GM12878 (cell line): ENCODE measurements at regions not wholly inside any gene's neighbourhood (a gene's known extent, or its start where the extent isn't known, plus 50 kb on each side); places are given as distances from the start of the nearest gene placed in this dataset.

Experiments used
- ATAC-seq: fragments of 200-7000 bp; cut with Tn5 transposase; 3 replicates; pipeline ENCODE4 v1.9.1; 2020; ENCODE audit warnings: mild to moderate bottlenecking, moderate library complexity
- BruUV-seq: library from RNA; stranded (reverse); fragments of 400-500 nt; replicated peaks from 2 replicates; lab custom pipeline; 2021; lab: Mats Ljungman, UMichigan
- CTCF ChIA-PET: fragments of 300-600 bp; sonication (Branson Sonifier 250); formaldehyde crosslinking; extraction: SDS; loops from one replicate; lab custom pipeline; 2021; ENCODE audit warnings: inconsistent platforms; lab: Yijun Ruan, JAX
- POLR2A ChIA-PET: fragments of 350-600 bp; formaldehyde crosslinking; extraction: SDS; loops from one replicate; lab custom pipeline; 2021; ENCODE audit warnings: inconsistent platforms; lab: Charles Lee
- RAD21 ChIA-PET: fragments of 300-600 bp; sonication (Branson Sonifier 250); formaldehyde crosslinking; loops from one replicate; lab custom pipeline; 2023; ENCODE audit warnings: antibody characterized with exemption; ENCODE audit not compliant: unreplicated experiment; lab: Charles Lee
- SMC1A ChIA-PET: fragments of 300-600 bp; sonication (Branson Sonifier 250); formaldehyde crosslinking; loops from one replicate; lab custom pipeline; 2023; ENCODE audit not compliant: unreplicated experiment, uncharacterized antibody; lab: Charles Lee
- DNase-seq: peaks from one replicate; pipeline ENCODE4 v3.0.0-alpha.2; 2011; ENCODE audit warnings: low read depth, low spot score
- FAIRE-seq: peaks from 3 replicates; lab custom pipeline; 2011; peaks lifted over from hg19 to GRCh38; lab: Jason Lieb, UNC
- H2AFZ ChIP-seq: 2 replicates; pipeline ENCODE4 v1.6.0; 2011; ENCODE audit warnings: low read depth, low read length, control low read depth; ENCODE audit not compliant: control insufficient read depth
- H3K27ac ChIP-seq: 2 replicates; pipeline ENCODE4 v1.5.1; 2011; ENCODE audit warnings: control low read depth; ENCODE audit not compliant: control insufficient read depth, insufficient read depth
- H3K27me3 ChIP-seq, 2 experiments: replicated peaks in 1 of 2; 2 replicates each; pipeline versions ENCODE4 v1.6.0 to v1.6.1; 2011; ENCODE audit warnings: low read length in 1 of 2; ENCODE audit not compliant: control insufficient read depth in 2 of 2, insufficient read depth in 2 of 2
- H3K36me3 ChIP-seq, 2 experiments: 2 replicates each; pipeline ENCODE4 v1.5.1; 2011; ENCODE audit warnings: low read length in 1 of 2; ENCODE audit not compliant: control insufficient read depth in 2 of 2, insufficient read depth in 2 of 2
- H3K4me1 ChIP-seq: 2 replicates; pipeline ENCODE4 v1.6.1; 2011; ENCODE audit warnings: mild to moderate bottlenecking, low read length, moderate library complexity, mixed read lengths; ENCODE audit not compliant: control insufficient read depth, insufficient read depth
- H3K4me2 ChIP-seq: 2 replicates; pipeline ENCODE4 v1.6.0; 2011; ENCODE audit warnings: control low read depth; ENCODE audit not compliant: control insufficient read depth, insufficient read depth
- H3K4me3 ChIP-seq: fragments of 200-600 bp; sonication (generic); 2 replicates; pipeline ENCODE4 v1.5.1; 2016
- H3K79me2 ChIP-seq: 2 replicates; pipeline ENCODE4 v1.6.0; 2011; ENCODE audit warnings: low read length; ENCODE audit not compliant: control insufficient read depth, insufficient read depth
- H3K9ac ChIP-seq: 2 replicates; pipeline ENCODE4 v1.8.0; 2011; ENCODE audit warnings: low read length, control low read depth, mixed read lengths; ENCODE audit not compliant: control insufficient read depth, insufficient read depth
- H3K9me3 ChIP-seq: replicated peaks from 3 replicates; pipeline ENCODE4 v1.5.1; 2011; ENCODE audit warnings: mild to moderate bottlenecking, low read length; ENCODE audit not compliant: control insufficient read depth, insufficient read depth
- H4K20me1 ChIP-seq: 2 replicates; pipeline ENCODE4 v1.6.0; 2011; ENCODE audit not compliant: control insufficient read depth, insufficient read depth
- NR2C2 ChIP-seq: IDR thresholded peaks from 2 replicates; pipeline ENCODE4 v1.6.1; 2011; ENCODE audit warnings: borderline replicate concordance, low read depth; ENCODE audit not compliant: control insufficient read depth, insufficient read length
- RCOR1 ChIP-seq: conservative IDR thresholded peaks from 2 replicates; pipeline ENCODE4 v1.6.1; 2012; ENCODE audit warnings: low read depth, low read length, improper control_type of control experiment
- ZBTB11 ChIP-seq: fragments of 450-650 bp; formaldehyde crosslinking; IDR thresholded peaks from 2 replicates; pipeline ENCODE4 v1.5.0; 2022; ENCODE audit warnings: mild to moderate bottlenecking, missing genetic modification characterization
- ZNF274 ChIP-seq: IDR thresholded peaks from one replicate; pipeline ENCODE4 v1.8.0; 2011; ENCODE audit not compliant: insufficient read length, insufficient read depth
- whole genome bisulfite sequencing: methylation state at CpG from one replicate; pipeline ENCODE4 v1.1.6; 2016; ENCODE audit warnings: low lambda C conversion rate; ENCODE audit not compliant: insufficient replicate concordance, insufficient coverage; ENCODE audit errors: missing lambda C conversion rate; 5-methylcytosine and 5-hydroxymethylcytosine counted together
- in situ Hi-C: fragments of 300-500 bp; cut with MboI; formaldehyde crosslinking; loops from 9 replicates; pipeline ENCODE4 v1.14.3; 2018; ENCODE audit warnings: mixed read lengths
- intact Hi-C: fragments of 100-400 bp; cut with micrococcal nuclease; formaldehyde crosslinking; loops from one replicate; pipeline ENCODE4 v1.14.2; 2022; ENCODE audit not compliant: unreplicated experiment
- TF ChIP-seq, protein P1 (sequence below): fragments of 450-650 bp; formaldehyde crosslinking; IDR thresholded peaks from 2 replicates; pipeline ENCODE4 v1.4.0; 2022; ENCODE audit warnings: mild to moderate bottlenecking, moderate library complexity
- TF ChIP-seq, protein P2 (sequence below): IDR thresholded peaks from 2 replicates; pipeline ENCODE4 v1.6.1; 2012; ENCODE audit warnings: mild to moderate bottlenecking, low read depth, low read length

DNA sequence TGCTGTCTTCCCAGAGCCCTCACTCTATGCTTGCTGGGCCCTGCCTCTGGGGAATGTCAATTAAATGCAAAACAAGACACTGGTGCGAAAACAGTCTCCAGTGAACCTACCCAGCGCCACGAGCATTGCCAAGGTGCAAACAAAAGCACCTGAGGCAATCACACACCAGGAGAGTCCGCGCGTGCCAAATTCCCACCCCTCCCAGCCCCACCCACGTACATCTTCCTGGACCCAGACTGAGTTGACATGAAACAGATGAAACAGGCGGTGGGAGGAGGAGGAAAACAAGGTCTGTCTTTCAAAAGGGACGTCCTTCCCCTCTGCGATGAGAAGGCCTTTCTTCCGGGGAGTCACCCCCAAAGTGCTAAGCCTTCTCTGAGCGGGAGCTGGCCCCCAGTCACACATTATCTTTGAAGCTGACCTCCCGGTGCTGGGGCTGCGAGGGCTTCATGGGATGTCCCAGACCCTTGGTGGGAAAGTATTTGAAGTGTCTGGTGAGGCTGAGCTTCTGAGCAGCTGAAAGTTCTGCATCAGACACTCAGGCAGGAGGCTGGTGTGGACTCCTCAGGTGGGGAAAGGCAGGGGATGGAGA is 200.4 kb downstream of the AXIN2 start:
- intact Hi-C loops (no loop called here), in situ Hi-C loops (no loop called here)
- POLR2A ChIA-PET, result no interaction called here
- SMC1A ChIA-PET, result no interaction called here
- no peaks in the 10 kb centered on the region for H4K20me1 ChIP-seq
- H3K27me3 ChIP-seq, result no peaks in the 10 kb centered on the region
- CTCF ChIA-PET, result no interaction called here
- BruUV-seq, result no TSS peak
- no peak for FAIRE-seq
- H3K4me3 ChIP-seq, result no peak overlapping the region
- H3K27ac ChIP-seq, result no peak overlapping the region
- no peaks in the 10 kb centered on the region for H3K79me2 ChIP-seq
- no peak for DNase-seq
- ATAC-seq, result no peak
- no peak overlapping the region for H3K4me2 ChIP-seq
- H2AFZ ChIP-seq, result no peak overlapping the region
- no peak overlapping the region for H3K9ac ChIP-seq
- RAD21 ChIA-PET, result no interaction called here
- WGBS, result 35% methylated on average over 14 of the region's 14 CpGs
- H3K4me1 ChIP-seq, result no peaks in the 10 kb centered on the region
- no peak for TF ChIP-seq NR2C2
- no peaks in the 10 kb centered on the region for H3K36me3 ChIP-seq
- no peaks in the 10 kb centered on the region; the same call in 2 of the 3 replicates for H3K9me3 ChIP-seq

DNA sequence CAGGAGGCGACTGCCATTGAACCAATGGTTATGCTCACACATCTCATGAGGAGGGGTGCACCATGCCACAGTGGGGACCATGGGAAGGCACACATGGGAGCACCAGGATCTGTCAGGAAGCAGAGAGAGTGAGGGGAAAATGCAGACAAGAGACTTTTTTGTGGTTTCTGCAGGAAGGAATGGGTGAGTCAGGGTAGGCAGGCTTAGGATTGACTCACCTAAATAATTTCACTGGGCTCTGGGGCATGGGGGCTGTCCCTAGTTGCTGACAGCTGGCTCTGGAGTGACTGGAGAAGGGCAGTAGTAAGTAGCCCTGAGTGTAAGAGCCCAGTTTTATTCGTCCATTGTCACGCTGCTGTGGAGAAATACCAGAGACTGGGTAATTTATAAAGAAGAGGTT is 202.4 kb downstream of the AXIN2 start:
- Histone ChIP-seq H3K36me3 (no peaks in the 10 kb centered on the region), H3K9ac (no peak overlapping the region), H4K20me1 (no peaks in the 10 kb centered on the region), H3K4me2 (no peak overlapping the region), H3K27me3 (no peaks in the 10 kb centered on the region), H3K4me1 (no peaks in the 10 kb centered on the region), H3K9me3 (no peaks in the 10 kb centered on the region), H3K79me2 (no peaks in the 10 kb centered on the region), H2AFZ (no peak overlapping the region), H3K4me3 (no peak overlapping the region), H3K27ac (no peak overlapping the region)
- CTCF ChIA-PET, result no interaction called here
- in situ Hi-C loops (no loop called here), intact Hi-C loops (no loop called here)
- FAIRE-seq (no peak), DNase-seq (no peak), ATAC-seq (no peak)
- RAD21 ChIA-PET, result no interaction called here
- POLR2A ChIA-PET, result no interaction called here
- 0% methylated on average over 3 of the region's 3 CpGs for WGBS
- no TSS peak for BruUV-seq
- SMC1A ChIA-PET, result no interaction called here
- TF ChIP-seq, protein P1, sequence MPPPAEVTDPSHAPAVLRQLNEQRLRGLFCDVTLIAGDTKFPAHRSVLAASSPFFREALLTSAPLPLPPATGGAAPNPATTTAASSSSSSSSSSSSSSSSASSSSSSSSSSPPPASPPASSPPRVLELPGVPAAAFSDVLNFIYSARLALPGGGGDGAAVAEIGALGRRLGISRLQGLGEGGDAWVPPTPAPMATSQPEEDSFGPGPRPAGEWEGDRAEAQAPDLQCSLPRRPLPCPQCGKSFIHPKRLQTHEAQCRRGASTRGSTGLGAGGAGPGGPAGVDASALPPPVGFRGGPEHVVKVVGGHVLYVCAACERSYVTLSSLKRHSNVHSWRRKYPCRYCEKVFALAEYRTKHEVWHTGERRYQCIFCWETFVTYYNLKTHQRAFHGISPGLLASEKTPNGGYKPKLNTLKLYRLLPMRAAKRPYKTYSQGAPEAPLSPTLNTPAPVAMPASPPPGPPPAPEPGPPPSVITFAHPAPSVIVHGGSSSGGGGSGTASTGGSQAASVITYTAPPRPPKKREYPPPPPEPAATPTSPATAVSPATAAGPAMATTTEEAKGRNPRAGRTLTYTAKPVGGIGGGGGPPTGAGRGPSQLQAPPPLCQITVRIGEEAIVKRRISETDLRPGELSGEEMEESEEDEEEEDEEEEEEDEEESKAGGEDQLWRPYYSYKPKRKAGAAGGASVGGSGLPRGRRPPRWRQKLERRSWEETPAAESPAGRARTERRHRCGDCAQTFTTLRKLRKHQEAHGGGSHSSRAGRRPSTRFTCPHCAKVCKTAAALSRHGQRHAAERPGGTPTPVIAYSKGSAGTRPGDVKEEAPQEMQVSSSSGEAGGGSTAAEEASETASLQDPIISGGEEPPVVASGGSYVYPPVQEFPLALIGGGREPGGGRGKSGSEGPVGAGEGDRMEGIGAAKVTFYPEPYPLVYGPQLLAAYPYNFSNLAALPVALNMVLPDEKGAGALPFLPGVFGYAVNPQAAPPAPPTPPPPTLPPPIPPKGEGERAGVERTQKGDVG (CRISPR knock-in tag), result no peak
- TF ChIP-seq ZBTB11 (CRISPR knock-in tag) (no peak), ZNF274 (no peak), RCOR1 (no peak)
- TF ChIP-seq, protein P2, sequence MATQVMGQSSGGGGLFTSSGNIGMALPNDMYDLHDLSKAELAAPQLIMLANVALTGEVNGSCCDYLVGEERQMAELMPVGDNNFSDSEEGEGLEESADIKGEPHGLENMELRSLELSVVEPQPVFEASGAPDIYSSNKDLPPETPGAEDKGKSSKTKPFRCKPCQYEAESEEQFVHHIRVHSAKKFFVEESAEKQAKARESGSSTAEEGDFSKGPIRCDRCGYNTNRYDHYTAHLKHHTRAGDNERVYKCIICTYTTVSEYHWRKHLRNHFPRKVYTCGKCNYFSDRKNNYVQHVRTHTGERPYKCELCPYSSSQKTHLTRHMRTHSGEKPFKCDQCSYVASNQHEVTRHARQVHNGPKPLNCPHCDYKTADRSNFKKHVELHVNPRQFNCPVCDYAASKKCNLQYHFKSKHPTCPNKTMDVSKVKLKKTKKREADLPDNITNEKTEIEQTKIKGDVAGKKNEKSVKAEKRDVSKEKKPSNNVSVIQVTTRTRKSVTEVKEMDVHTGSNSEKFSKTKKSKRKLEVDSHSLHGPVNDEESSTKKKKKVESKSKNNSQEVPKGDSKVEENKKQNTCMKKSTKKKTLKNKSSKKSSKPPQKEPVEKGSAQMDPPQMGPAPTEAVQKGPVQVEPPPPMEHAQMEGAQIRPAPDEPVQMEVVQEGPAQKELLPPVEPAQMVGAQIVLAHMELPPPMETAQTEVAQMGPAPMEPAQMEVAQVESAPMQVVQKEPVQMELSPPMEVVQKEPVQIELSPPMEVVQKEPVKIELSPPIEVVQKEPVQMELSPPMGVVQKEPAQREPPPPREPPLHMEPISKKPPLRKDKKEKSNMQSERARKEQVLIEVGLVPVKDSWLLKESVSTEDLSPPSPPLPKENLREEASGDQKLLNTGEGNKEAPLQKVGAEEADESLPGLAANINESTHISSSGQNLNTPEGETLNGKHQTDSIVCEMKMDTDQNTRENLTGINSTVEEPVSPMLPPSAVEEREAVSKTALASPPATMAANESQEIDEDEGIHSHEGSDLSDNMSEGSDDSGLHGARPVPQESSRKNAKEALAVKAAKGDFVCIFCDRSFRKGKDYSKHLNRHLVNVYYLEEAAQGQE, result no peak
